ENCODE measurements at regions not wholly inside any gene's neighbourhood (a gene's known extent, or its start where the extent isn't known, plus 50 kb on each side); places are given as distances from the start of the nearest gene placed in this dataset.

- TF ChIP-seq CTCF (IDR thresholded peaks at IDR 0.05), result no peak
- Mint-ChIP-seq H3K27ac (no peak overlapping the region), H3K4me3 (no peak overlapping the region), H3K9me3 (no peaks in the 10 kb centered on the region), H3K4me1 (no peaks in the 10 kb centered on the region), H3K36me3 (ENCODE audit: low read depth) (no peaks in the 10 kb centered on the region), H3K27me3 (ENCODE audit: low read depth, poor library complexity) (no peaks in the 10 kb centered on the region)
- no peak for DNase-seq
Observed at GRCh38 chr13:86933676-86934075, 737.5 kb upstream of the SLITRK5 start.

- no peak for DNase-seq
- H3K4me3 Mint-ChIP-seq, result no peak overlapping the region
- H3K27me3 Mint-ChIP-seq (ENCODE audit: low read depth, poor library complexity), result no peaks in the 10 kb centered on the region
- H3K36me3 Mint-ChIP-seq (ENCODE audit: low read depth), result no peaks in the 10 kb centered on the region
- TF ChIP-seq CTCF (IDR thresholded peaks at IDR 0.05), result no peak
- H3K4me1 Mint-ChIP-seq, result no peaks in the 10 kb centered on the region
- no peak overlapping the region for H3K27ac Mint-ChIP-seq
- no peaks in the 10 kb centered on the region for H3K9me3 Mint-ChIP-seq
Observed at GRCh38 chr13:86937316-86937715, 733.9 kb upstream of the SLITRK5 start.

- TF ChIP-seq CTCF (IDR thresholded peaks at IDR 0.05), result no peak
Observed at GRCh38 chr13:86945584-86945983, 725.6 kb upstream of the SLITRK5 start.

GRCh38 chr13:86946734-86947133 is 724.4 kb upstream of the SLITRK5 start:
- DNase-seq, result no peak
- no peaks in the 10 kb centered on the region for H3K27me3 Mint-ChIP-seq (ENCODE audit: low read depth, poor library complexity)
- TF ChIP-seq CTCF (IDR thresholded peaks at IDR 0.05), result no peak
- H3K36me3 Mint-ChIP-seq (ENCODE audit: low read depth), result no peaks in the 10 kb centered on the region
- no peaks in the 10 kb centered on the region for H3K9me3 Mint-ChIP-seq
- H3K27ac Mint-ChIP-seq, result no peak overlapping the region
- H3K4me1 Mint-ChIP-seq, result no peaks in the 10 kb centered on the region
- H3K4me3 Mint-ChIP-seq, result no peak overlapping the region

More at GRCh38 chr13:86945584-86945983, 725.6 kb upstream of the SLITRK5 start:
- DNase-seq, result no peak
- H3K4me3 Mint-ChIP-seq, result no peak overlapping the region
- H3K9me3 Mint-ChIP-seq, result no peaks in the 10 kb centered on the region
- no peaks in the 10 kb centered on the region for H3K36me3 Mint-ChIP-seq (ENCODE audit: low read depth)
- H3K4me1 Mint-ChIP-seq, result no peaks in the 10 kb centered on the region
- H3K27ac Mint-ChIP-seq, result peak overlapping the region; percentile 4
- no peaks in the 10 kb centered on the region for H3K27me3 Mint-ChIP-seq (ENCODE audit: low read depth, poor library complexity)

- H3K27ac Mint-ChIP-seq, result no peak overlapping the region
- no peak for DNase-seq
- H3K4me1 Mint-ChIP-seq, result no peaks in the 10 kb centered on the region
- no peak overlapping the region for H3K4me3 Mint-ChIP-seq
- H3K27me3 Mint-ChIP-seq (ENCODE audit: low read depth, poor library complexity), result no peaks in the 10 kb centered on the region
- no peaks in the 10 kb centered on the region for H3K9me3 Mint-ChIP-seq
- no peaks in the 10 kb centered on the region for H3K36me3 Mint-ChIP-seq (ENCODE audit: low read depth)
- TF ChIP-seq CTCF (IDR thresholded peaks at IDR 0.05), result no peak
Observed at GRCh38 chr13:86954341-86954740, 716.8 kb upstream of the SLITRK5 start.

GRCh38 chr13:86960876-86961275 is 710.3 kb upstream of the SLITRK5 start:
- no peak overlapping the region for H3K27ac Mint-ChIP-seq
- no peak for DNase-seq
- no peaks in the 10 kb centered on the region for H3K9me3 Mint-ChIP-seq
- H3K4me1 Mint-ChIP-seq, result no peaks in the 10 kb centered on the region
- H3K4me3 Mint-ChIP-seq, result no peak overlapping the region
- H3K27me3 Mint-ChIP-seq (ENCODE audit: low read depth, poor library complexity), result no peaks in the 10 kb centered on the region
- no peak for TF ChIP-seq CTCF (IDR thresholded peaks at IDR 0.05)
- H3K36me3 Mint-ChIP-seq (ENCODE audit: low read depth), result no peaks in the 10 kb centered on the region
